Hematopoietic multipotent progenitor cell treated with erythropoietin and hydrocortisone succinate and interleukin-3 and kit ligand, for 6 days (in vitro differentiated cells): ENCODE measurements at regions not wholly inside any gene's neighbourhood (a gene's known extent, or its start where the extent isn't known, plus 50 kb on each side); places are given as distances from the start of the nearest gene placed in this dataset.
"Not testable (repeated sequence)": the region's sequence is repeated elsewhere in the genome, so short reads cannot be mapped to it uniquely, and the experiment has no call there.

Experiments
- DNase-seq: peaks from one replicate; pipeline ENCODE4 v3.0.0-alpha.2; 2015

- no peak for DNase-seq
These were observed 162.3 kb downstream of the CPEB2 start for GRCh38 chr4:15164571-15164970.

- DNase-seq: no peak
These were observed 165.5 kb downstream of the CPEB2 start for GRCh38 chr4:15167743-15168142.

- DNase-seq: no peak
These were observed 166.5 kb downstream of the CPEB2 start for GRCh38 chr4:15168759-15169158.

DNA sequence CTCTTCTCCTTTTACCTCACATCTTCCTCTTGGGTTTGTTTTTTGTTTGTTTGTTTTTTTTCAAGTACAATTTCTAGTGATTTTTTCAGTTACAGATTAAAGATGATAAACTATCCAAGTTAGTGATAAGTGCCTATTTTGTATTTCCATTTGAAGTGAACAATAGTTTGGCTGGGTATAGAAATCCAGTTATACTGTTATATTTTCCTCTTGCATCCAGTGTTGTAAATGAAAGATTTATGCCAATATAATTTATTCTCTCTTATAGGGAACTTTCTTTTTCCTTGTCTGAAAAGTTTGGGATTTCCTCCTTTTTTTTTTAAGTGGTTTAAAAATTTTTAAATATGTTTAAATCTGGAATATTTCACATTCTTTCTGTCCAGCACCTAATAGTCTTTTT, 169.4 kb downstream of the CPEB2 start:
- no peak for DNase-seq

DNA sequence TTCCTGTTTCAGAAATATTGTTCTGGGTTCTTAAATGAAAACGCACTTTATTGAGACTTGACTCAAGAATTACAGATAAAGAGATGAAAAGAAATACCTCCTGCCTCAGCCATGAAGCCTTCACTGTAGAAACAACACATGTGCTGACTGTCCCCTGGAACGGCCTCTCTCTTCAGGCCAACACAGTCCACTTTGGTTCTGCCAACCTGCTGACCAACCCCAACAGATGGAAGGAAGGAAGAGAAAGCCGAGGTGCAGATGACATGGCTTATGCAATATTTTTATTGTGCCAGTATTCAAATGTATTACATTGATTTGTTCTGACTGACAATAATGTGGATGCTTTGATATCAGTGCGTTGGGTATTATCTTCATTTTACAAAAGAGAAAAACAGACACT, 171.0 kb downstream of the CPEB2 start:
- DNase-seq: no peak

- DNase-seq: not testable (repeated sequence)
These were observed 171.9 kb downstream of the CPEB2 start for GRCh38 chr4:15174168-15174567.

GRCh38 chr4:15179842-15180241, 177.6 kb downstream of the CPEB2 start:
- DNase-seq: not testable (repeated sequence)

DNA sequence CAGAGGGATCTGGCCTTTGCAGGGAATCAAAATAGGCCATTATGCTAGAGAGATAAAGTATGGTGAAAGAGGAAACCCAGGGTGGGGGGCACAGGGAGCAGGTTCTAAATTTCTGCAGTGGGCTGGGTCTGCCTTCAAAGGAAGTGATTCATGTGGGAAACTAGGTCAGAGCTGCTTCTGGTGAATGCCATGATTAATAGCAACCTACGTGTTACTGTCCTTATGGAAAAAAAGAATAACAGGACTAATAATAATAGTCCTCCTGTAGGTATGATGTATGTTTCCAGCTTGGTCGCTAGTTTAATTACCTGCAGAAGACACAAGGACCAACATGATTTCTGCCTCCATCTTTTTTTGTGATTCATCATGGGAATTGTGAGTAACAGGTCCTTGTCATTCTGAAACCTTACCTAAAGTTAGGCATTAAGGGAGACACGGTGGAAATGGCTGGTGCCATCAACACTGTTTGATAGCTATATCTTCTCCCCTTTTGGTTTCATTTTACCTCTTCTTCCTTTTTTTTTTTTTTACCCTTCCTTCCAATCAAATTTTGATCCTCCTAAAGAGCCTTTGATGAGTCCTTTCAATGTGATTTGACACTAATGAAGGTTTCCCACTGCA, 180.4 kb downstream of the CPEB2 start:
- DNase-seq: no peak

GRCh38 chr4:15186149-15186548, 183.9 kb downstream of the CPEB2 start:
- DNase-seq: no peak

GRCh38 chr4:15186806-15187205, 184.5 kb downstream of the CPEB2 start:
- DNase-seq: no peak

GRCh38 chr4:15188605-15189539, 186.6 kb downstream of the CPEB2 start:
- DNase-seq: peak; percentile 3

GRCh38 chr4:15194520-15194919, 192.2 kb downstream of the CPEB2 start:
- no peak for DNase-seq

DNA sequence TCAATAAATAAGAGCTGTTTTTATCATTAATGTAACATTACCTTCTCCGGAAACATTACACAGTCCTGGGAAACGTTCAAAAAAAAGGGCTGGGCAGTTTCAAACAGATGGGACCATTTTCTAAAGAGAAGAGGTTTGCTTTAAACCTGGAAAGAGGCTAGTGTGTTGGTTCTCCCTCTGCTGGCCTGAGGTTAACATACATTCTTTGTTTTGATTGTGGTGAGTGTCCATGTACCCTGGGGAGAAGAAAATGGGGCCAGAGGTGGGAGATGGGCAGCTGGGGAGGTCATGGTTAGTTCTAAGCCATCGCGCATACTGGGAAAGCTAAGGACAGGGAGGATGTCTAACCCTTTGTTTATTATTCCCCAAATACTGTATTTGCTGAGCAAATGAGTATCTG, 194.7 kb downstream of the CPEB2 start:
- peak; percentile 7 for DNase-seq

GRCh38 chr4:15198070-15198727, 195.9 kb downstream of the CPEB2 start:
- DNase-seq: no peak

- no peak for DNase-seq
These were observed 199.5 kb downstream of the CPEB2 start for GRCh38 chr4:15201782-15202181.

DNA sequence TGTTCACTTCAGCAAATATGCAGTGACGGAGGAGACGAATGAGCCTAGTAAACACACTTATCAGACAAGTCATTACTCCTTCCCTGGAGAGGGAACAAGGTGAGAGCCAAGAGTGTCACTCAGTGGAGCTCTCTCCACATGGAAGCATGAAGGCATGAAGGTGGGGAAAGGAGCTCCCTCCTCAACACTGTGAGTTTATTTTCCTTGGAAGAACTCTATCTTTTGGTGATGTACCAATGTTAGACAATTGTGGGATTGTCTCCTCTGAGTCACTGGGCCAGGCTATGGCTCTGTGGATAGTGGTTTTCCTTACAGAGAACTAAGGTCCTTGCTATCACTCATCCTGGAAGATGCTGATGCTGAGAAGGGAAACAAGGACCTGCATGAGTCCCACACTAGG, 200.2 kb downstream of the CPEB2 start:
- DNase-seq: no peak

- not testable (repeated sequence) for DNase-seq
These were observed 204.2 kb downstream of the CPEB2 start for GRCh38 chr4:15206526-15206925.

DNA sequence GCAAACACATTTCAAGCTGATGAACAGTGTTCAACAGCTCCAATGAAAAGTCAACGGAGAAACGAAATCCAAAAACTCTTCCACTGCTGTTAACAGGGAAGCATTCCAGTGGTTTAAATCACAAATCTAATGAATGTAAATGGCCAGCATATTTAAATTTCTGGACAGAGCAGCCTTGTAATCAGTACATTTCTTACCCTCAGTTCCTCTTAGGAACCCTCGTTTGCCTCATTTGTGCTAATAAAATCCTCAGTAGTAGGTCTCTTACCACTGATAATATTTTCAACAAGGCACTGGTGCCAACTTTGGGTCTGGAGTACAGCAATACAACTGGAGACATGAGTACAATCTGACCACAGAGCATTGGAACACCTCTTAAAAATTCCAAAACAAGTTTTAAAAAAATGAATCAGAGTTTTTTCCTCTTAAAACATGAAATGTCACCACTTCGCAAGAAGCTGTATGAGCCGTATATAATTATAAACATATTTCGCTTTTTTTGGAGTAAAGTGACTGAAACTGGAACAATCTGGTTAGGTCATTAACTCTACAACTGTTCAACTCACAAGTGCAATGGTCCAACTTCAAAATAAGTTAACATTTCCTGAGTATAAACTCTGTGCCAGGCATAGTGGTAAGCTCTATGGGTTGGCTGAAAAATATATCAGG, 211.2 kb downstream of the CPEB2 start:
- DNase-seq: no peak

DNA sequence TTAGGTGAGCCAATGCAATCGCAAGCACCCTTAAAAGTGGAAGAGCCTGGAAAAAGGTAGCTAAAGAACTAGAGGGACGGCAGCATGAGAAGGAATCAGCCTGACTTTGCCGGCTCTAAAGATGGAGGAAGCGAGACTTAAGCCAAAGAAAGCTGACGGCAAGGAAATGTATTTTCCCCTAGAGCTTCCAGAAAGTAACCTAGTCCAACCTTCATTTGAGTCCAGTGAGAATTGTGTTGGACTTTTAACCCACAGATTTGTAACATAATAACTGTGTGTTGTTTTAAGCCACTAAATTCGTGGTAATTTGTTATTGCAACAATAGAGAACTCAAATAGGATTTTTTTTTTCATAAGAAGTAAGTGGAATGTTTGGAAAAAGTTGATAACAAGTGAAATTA, 212.7 kb upstream of the C1QTNF7 start:
- no peak for DNase-seq

- no peak for DNase-seq
These were observed 201.6 kb upstream of the C1QTNF7 start for GRCh38 chr4:15226203-15226602.

DNA sequence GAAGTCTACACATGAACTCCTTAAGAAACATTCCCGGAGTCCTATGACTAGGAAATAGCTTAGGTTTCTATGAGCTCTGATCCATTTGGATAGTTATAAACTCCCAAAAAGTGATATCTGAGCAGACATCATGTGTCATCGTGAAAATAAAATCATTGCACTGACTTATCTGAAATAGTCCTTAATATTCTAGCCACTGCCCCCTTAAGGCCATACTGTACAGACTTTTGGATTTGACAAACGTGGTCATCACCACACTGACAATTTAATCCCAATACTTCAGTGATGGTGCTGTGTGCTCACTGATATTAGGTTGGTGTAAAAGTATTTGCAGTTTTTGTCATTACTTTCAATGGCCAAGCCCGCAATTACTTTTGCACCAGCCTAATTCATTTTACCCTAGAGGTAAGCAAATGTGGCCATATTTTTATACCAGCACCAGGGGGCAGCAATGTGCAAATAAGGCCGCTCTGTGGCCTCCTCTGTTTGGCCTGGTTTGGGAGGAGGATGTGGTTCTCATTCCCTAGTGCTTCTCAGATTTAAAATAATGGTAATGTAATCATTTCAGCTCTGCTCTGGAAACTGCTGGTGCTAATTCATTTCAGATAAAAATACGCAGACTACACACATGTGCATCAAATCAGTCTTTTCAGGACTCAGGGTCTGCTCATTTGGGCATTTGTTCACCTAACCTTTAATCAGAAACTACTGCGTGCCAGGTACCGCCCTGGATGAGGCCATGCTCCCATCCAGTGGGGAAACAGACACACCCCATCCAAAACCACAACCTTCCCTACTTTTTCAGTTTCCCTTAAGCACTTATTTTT, 196.4 kb upstream of the C1QTNF7 start:
- peak; percentile 90 for DNase-seq
